HG03060 (cell line): ENCODE measurements at regions not wholly inside any gene's neighbourhood (a gene's known extent, or its start where the extent isn't known, plus 50 kb on each side); places are given as distances from the start of the nearest gene placed in this dataset.

Source experiments
- ATAC-seq: cut with Tn5 transposase; IDR thresholded peaks from one replicate; pipeline ENCODE4 v1.9.1; 2021; ENCODE audit warnings: low read depth, moderate number of reproducible peaks; ENCODE audit not compliant: unreplicated experiment

GRCh38 chr5:125150041-125150669 lies 403.7 kb upstream of the ZNF608 start:
- no peak for ATAC-seq

- ATAC-seq: peak; percentile 19
Observed at GRCh38 chr5:125151150-125151900, 404.9 kb upstream of the ZNF608 start.

- ATAC-seq: peak; percentile 64
Observed at GRCh38 chr5:125152044-125152443, 405.6 kb upstream of the ZNF608 start.

- no peak for ATAC-seq
Observed at GRCh38 chr5:125152461-125153189, 406.2 kb upstream of the ZNF608 start.

GRCh38 chr5:125153231-125153630 lies 406.8 kb upstream of the ZNF608 start:
- ATAC-seq: no peak

- no peak for ATAC-seq
Observed at GRCh38 chr5:125154301-125155110, 408.1 kb upstream of the ZNF608 start.

GRCh38 chr5:125160787-125161502 lies 414.5 kb upstream of the ZNF608 start:
- no peak for ATAC-seq

GRCh38 chr5:125162714-125163113 lies 416.3 kb upstream of the ZNF608 start:
- ATAC-seq: no peak

- no peak for ATAC-seq
Observed at GRCh38 chr5:125169396-125169795, 423.0 kb upstream of the ZNF608 start.

- ATAC-seq: no peak
Observed at GRCh38 chr5:125171641-125172040, 425.2 kb upstream of the ZNF608 start.

GRCh38 chr5:125175348-125176004 lies 429.0 kb upstream of the ZNF608 start:
- ATAC-seq: no peak

- no peak for ATAC-seq
Observed at GRCh38 chr5:125176005-125176390, 429.6 kb upstream of the ZNF608 start.

- no peak for ATAC-seq
Observed at GRCh38 chr5:125177340-125177739, 430.9 kb upstream of the ZNF608 start.

- ATAC-seq: no peak
Observed at GRCh38 chr5:125179612-125180011, 433.2 kb upstream of the ZNF608 start.

- no peak for ATAC-seq
Observed at GRCh38 chr5:125180231-125180829, 433.9 kb upstream of the ZNF608 start.

GRCh38 chr5:125181159-125181558 lies 434.7 kb upstream of the ZNF608 start:
- no peak for ATAC-seq

GRCh38 chr5:125181955-125182354 lies 435.5 kb upstream of the ZNF608 start:
- no peak for ATAC-seq

GRCh38 chr5:125185740-125186139 lies 439.3 kb upstream of the ZNF608 start:
- ATAC-seq: no peak

- ATAC-seq: no peak
Observed at GRCh38 chr5:125186911-125187375, 440.5 kb upstream of the ZNF608 start.
